ENCODE measurements at regions not wholly inside any gene's neighbourhood (a gene's known extent, or its start where the extent isn't known, plus 50 kb on each side); places are given as distances from the start of the nearest gene placed in this dataset.

DNA sequence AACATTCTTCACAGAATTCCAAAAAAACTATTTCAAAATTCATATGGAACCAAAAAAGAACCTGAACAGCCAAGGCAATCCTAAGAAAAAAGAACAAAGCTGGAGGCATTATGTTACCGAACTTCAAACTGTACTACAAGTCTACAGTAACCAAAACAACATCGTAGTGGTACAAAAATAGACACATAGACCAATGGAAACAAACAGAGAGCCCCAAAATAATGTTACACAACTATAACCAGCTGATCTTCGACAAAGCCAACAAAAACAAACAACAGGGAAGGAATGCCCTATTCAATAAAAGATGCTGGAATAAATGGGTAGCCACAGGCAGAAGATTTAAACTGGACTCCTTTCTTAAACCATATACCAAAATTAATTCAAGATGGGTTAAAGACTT, 1189.6 kb downstream of the PCDH18 start:
- TF ChIP-seq CEBPB (IDR thresholded peaks at IDR 0.05) (no peak), CREB1 (IDR thresholded peaks at IDR 0.05; ENCODE audit: low read depth) (no peak), EP300 (IDR thresholded peaks at IDR 0.05; ENCODE audit: borderline replicate concordance) (no peak), EGR1 (IDR thresholded peaks at IDR 0.05) (no peak), TAF1 (IDR thresholded peaks at IDR 0.05; ENCODE audit: low read depth) (no peak), YY1 (IDR thresholded peaks at IDR 0.05; ENCODE audit: low read depth) (no peak), FOXM1 (IDR thresholded peaks at IDR 0.05; ENCODE audit: borderline replicate concordance, low read depth) (no peak), RAD21 (IDR thresholded peaks at IDR 0.05; ENCODE audit: low read depth) (no peak), ZBTB7A (IDR thresholded peaks at IDR 0.05; ENCODE audit: low read depth) (no peak)
- TF ChIP-seq, protein P1, sequence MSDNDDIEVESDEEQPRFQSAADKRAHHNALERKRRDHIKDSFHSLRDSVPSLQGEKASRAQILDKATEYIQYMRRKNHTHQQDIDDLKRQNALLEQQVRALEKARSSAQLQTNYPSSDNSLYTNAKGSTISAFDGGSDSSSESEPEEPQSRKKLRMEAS (IDR thresholded peaks at IDR 0.05) = no peak
- TF ChIP-seq, protein P2, sequence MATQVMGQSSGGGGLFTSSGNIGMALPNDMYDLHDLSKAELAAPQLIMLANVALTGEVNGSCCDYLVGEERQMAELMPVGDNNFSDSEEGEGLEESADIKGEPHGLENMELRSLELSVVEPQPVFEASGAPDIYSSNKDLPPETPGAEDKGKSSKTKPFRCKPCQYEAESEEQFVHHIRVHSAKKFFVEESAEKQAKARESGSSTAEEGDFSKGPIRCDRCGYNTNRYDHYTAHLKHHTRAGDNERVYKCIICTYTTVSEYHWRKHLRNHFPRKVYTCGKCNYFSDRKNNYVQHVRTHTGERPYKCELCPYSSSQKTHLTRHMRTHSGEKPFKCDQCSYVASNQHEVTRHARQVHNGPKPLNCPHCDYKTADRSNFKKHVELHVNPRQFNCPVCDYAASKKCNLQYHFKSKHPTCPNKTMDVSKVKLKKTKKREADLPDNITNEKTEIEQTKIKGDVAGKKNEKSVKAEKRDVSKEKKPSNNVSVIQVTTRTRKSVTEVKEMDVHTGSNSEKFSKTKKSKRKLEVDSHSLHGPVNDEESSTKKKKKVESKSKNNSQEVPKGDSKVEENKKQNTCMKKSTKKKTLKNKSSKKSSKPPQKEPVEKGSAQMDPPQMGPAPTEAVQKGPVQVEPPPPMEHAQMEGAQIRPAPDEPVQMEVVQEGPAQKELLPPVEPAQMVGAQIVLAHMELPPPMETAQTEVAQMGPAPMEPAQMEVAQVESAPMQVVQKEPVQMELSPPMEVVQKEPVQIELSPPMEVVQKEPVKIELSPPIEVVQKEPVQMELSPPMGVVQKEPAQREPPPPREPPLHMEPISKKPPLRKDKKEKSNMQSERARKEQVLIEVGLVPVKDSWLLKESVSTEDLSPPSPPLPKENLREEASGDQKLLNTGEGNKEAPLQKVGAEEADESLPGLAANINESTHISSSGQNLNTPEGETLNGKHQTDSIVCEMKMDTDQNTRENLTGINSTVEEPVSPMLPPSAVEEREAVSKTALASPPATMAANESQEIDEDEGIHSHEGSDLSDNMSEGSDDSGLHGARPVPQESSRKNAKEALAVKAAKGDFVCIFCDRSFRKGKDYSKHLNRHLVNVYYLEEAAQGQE (IDR thresholded peaks at IDR 0.05; ENCODE audit: low read depth) = no peak
- TF ChIP-seq, protein P3, sequence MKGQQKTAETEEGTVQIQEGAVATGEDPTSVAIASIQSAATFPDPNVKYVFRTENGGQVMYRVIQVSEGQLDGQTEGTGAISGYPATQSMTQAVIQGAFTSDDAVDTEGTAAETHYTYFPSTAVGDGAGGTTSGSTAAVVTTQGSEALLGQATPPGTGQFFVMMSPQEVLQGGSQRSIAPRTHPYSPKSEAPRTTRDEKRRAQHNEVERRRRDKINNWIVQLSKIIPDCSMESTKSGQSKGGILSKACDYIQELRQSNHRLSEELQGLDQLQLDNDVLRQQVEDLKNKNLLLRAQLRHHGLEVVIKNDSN (IDR thresholded peaks at IDR 0.05) = no peak

Data from Ishikawa (cell line).